Transverse colon (tissue), 4 donors: ENCODE measurements at regions not wholly inside any gene's neighbourhood (a gene's known extent, or its start where the extent isn't known, plus 50 kb on each side); places are given as distances from the start of the nearest gene placed in this dataset.
A peak's percentile ranks its signal among the peaks of the same experiment; 100 is the strongest.

Experiments
- DNase-seq: peaks from one replicate; pipeline ENCODE4 v3.0.0-alpha.2; 2019
- H3K27ac ChIP-seq, 4 donors: fragments of 200-600 bp; sonication (generic); 2 replicates each; pipeline ENCODE4 v1.5.1; 2016 to 2018; ENCODE audit warnings: inconsistent platforms in 4 of 4
- H3K27me3 ChIP-seq: fragments of 200-600 bp; sonication (generic); 2 replicates; pipeline ENCODE4 v1.5.1; 2017; ENCODE audit warnings: inconsistent platforms
- H3K36me3 ChIP-seq, 4 donors: fragments of 200-600 bp; sonication (generic); 2 replicates each; pipeline ENCODE4 v1.5.1; 2017 to 2019; ENCODE audit warnings: inconsistent platforms in 4 of 4
- H3K4me1 ChIP-seq, 4 donors: fragments of 200-600 bp; sonication (generic); 2 replicates each; pipeline ENCODE4 v1.5.1; 2017 to 2020; ENCODE audit warnings: inconsistent platforms in 4 of 4
- H3K4me3 ChIP-seq, 4 donors: fragments of 200-600 bp; sonication (generic); 1 replicate in 1 of 4; 2 replicates in 3 of 4; pipeline versions ENCODE4 v1.5.1 to v1.6.1; 2017 to 2019; ENCODE audit warnings: inconsistent platforms in 4 of 4
- H3K9me3 ChIP-seq, 2 donors: fragments of 200-600 bp; sonication (generic); 2 replicates each; pipeline ENCODE4 v1.5.1; 2017 to 2019; ENCODE audit warnings: inconsistent platforms in 2 of 2
- EP300 ChIP-seq: sonication (generic); formaldehyde crosslinking; IDR thresholded peaks from one replicate; pipeline ENCODE4 v1.6.1; 2017; ENCODE audit warnings: antibody characterized with exemption, low read depth
- POLR2A ChIP-seq: fragments of 450-650 bp; IDR thresholded peaks from one replicate; pipeline ENCODE4 v1.6.1; 2016; ENCODE audit warnings: antibody characterized with exemption, mild to moderate bottlenecking, moderate library complexity
- POLR2AphosphoS5 ChIP-seq, 3 donors: sonication (generic); formaldehyde crosslinking; IDR thresholded peaks; one replicate each; pipeline ENCODE4 v1.6.1; 2016; ENCODE audit warnings: antibody characterized with exemption in 3 of 3
- WGBS, 2 donors: methylation state at CpG; one replicate each; pipeline ENCODE4 v1.1.5; 2018; ENCODE audit warnings: low coverage in 1 of 2; 5-methylcytosine and 5-hydroxymethylcytosine counted together
- in situ Hi-C, 4 donors: fragments of 200-750 bp; cut with MboI; loops; one replicate each; pipeline versions ENCODE4 v1.15.0 to v1.15.1; 2017; ENCODE audit warnings: low sequenced_read_pairs in 3 of 4, low pct_ligation_motif_present in 1 of 4, low pct_unique_long_range_greater_than_20kb in 1 of 4
- intact Hi-C: fragments of 100-400 bp; cut with DNase I; formaldehyde crosslinking; loops from one replicate; pipeline ENCODE4 v1.15.1; 2023; ENCODE audit warnings: low total_unique reads
- TF ChIP-seq, protein P1 (sequence below), 5 experiments: fragments of 200-600 bp in 3 of 5; fragments of 450-650 bp in 2 of 5; sonication (generic) in 3 of 5; IDR thresholded peaks; 1 replicate in 2 of 5; 2 replicates in 3 of 5; pipeline ENCODE4 v1.5.1; 2016 to 2017; ENCODE audit warnings: antibody characterized with exemption in 5 of 5, inconsistent platforms in 3 of 5, mild to moderate bottlenecking in 2 of 5, moderate library complexity in 1 of 5

DNA sequence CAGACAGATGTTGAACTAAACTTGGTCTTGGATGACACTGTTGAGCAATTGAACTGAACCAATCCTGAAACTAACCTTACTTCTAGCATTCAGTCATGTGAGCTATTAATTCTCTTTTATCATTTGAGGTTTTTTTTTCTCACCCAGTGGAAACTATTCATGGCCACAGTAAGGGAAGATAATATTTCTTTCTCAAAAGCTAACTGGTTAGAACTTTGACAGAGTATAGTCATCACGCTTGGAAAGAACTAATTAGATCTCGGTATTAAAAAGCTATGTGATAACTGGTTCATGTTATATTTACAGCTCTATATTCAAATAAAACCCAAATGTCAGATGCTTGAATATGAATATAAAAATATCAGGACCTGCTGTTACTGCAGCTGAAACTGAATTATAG, 89.5 kb downstream of the OTUD1 start:
- intact Hi-C loops (loop anchor here (5.0 kb wide), 1 partner anchor 211 kb away; no protein-coding TSS in a partner anchor), in situ Hi-C loops (loop anchor here in 2 of 4 donors (10.0 to 25.0 kb wide), 3 partner anchors 214 to 391 kb away; no protein-coding TSS in a partner anchor)
- no peak overlapping the region for H3K4me3 ChIP-seq
- no peaks in the 10 kb centered on the region for H3K36me3 ChIP-seq
- DNase-seq, result no peak
- H3K27me3 ChIP-seq, result no peaks in the 10 kb centered on the region
- H3K27ac ChIP-seq, result no peak overlapping the region
- H3K4me1 ChIP-seq, result no peaks in the 10 kb centered on the region
- TF ChIP-seq, protein P1, sequence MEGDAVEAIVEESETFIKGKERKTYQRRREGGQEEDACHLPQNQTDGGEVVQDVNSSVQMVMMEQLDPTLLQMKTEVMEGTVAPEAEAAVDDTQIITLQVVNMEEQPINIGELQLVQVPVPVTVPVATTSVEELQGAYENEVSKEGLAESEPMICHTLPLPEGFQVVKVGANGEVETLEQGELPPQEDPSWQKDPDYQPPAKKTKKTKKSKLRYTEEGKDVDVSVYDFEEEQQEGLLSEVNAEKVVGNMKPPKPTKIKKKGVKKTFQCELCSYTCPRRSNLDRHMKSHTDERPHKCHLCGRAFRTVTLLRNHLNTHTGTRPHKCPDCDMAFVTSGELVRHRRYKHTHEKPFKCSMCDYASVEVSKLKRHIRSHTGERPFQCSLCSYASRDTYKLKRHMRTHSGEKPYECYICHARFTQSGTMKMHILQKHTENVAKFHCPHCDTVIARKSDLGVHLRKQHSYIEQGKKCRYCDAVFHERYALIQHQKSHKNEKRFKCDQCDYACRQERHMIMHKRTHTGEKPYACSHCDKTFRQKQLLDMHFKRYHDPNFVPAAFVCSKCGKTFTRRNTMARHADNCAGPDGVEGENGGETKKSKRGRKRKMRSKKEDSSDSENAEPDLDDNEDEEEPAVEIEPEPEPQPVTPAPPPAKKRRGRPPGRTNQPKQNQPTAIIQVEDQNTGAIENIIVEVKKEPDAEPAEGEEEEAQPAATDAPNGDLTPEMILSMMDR (IDR thresholded peaks at IDR 0.05), result no peak
- TF ChIP-seq POLR2AphosphoS5 (IDR thresholded peaks at IDR 0.05), result no peak
- TF ChIP-seq EP300, result no peak
- no peak for TF ChIP-seq POLR2A
- 80 to 93% methylated on average over 2 of the region's 2 CpGs for WGBS, 2 donors
- H3K9me3 ChIP-seq, result no peaks in the 10 kb centered on the region

DNA sequence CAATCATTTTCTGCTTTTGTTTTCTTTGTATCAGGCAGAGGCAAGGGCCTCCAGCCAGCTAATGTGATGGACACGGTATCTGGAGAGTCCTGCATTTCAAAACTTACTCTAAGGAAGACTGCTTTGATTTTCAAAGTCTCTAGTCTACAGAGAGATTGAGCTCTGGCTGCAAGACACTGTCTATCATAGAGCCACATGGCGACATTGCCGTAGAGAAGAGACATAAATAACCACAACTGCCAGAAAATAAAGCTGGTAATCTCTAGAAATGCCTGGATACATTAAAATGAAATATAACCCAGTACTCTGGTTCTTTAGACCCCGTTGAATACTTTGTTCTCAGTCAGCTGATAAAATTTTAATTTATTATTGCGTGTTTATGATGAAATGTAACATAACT, 90.8 kb downstream of the OTUD1 start:
- no peak overlapping the region for H3K27ac ChIP-seq
- H3K36me3 ChIP-seq, result no peaks in the 10 kb centered on the region
- intact Hi-C loops (loop anchor here (5.0 kb wide), 1 partner anchor 212 kb away; no protein-coding TSS in a partner anchor), in situ Hi-C loops (loop anchor here (5.0 to 25.0 kb wide), 5 partner anchors 207 to 392 kb away; no protein-coding TSS in a partner anchor)
- H3K4me3 ChIP-seq, result no peak overlapping the region
- no peaks in the 10 kb centered on the region for H3K4me1 ChIP-seq
- H3K27me3 ChIP-seq, result no peaks in the 10 kb centered on the region
- no peak for TF ChIP-seq POLR2A
- TF ChIP-seq POLR2AphosphoS5 (IDR thresholded peaks at IDR 0.05), result no peak
- TF ChIP-seq EP300, result no peak
- no peaks in the 10 kb centered on the region for H3K9me3 ChIP-seq
- 51 to 62% methylated on average over 3 to 5 of the region's 5 CpGs for WGBS, 2 donors
- DNase-seq, result no peak

DNA sequence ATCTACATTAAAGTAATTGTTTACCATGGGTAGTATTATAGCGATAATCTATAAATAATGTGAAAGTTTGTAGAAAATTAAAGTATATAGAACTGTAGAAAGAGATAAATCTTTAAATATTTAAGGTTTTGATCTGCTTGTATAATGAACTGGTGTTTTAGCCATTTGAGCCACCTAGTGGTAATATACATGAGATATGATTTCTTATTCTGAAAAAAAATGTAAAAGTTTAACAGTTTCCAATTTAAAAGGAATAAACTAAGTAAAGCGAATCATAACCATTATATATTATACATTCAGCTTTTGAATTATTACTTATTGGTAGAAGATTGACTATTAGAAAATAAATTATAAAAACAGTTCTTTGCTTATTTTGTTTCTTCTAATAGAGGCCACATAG, 91.2 kb downstream of the OTUD1 start:
- H3K9me3 ChIP-seq, result no peaks in the 10 kb centered on the region
- no peaks in the 10 kb centered on the region for H3K27me3 ChIP-seq
- in situ Hi-C loops, result loop anchor here (5.0 to 25.0 kb wide), 4 partner anchors 208 to 393 kb away; no protein-coding TSS in a partner anchor
- no peak overlapping the region for H3K27ac ChIP-seq
- intact Hi-C loops, result no loop called here
- no peak for DNase-seq
- TF ChIP-seq EP300, result no peak
- TF ChIP-seq, protein P1 (IDR thresholded peaks at IDR 0.05), result peak in 3 of 5 experiments; percentile 19 to 41 (median 23)
- 53 to 65% methylated on average over 2 of the region's 2 CpGs for WGBS, 2 donors
- H3K4me1 ChIP-seq, result no peaks in the 10 kb centered on the region
- no peak overlapping the region for H3K4me3 ChIP-seq
- no peaks in the 10 kb centered on the region for H3K36me3 ChIP-seq

DNA sequence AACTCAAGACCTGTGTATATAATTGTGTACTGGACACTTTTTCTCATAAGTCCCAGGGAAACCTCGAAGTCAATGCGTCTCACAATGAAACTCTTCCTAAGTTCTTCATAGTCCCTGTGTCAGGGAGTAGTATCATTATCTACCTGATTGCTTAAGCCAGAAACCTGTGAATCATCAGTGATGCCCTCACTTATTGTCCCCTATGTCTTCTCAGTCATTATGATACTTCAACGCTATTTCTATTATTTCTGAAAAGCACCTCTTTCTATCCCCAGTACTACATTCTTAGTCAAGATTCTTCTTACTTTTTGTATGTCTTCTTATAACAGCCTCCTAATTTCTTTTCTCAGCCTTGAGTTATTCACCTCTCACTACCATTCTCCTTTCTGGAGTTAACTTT, 94.3 kb downstream of the OTUD1 start:
- WGBS, 2 donors, result 75 to 88% methylated on average over 3 of the region's 3 CpGs
- no peaks in the 10 kb centered on the region for H3K27me3 ChIP-seq
- H3K9me3 ChIP-seq, result no peaks in the 10 kb centered on the region
- no peaks in the 10 kb centered on the region for H3K36me3 ChIP-seq
- H3K4me1 ChIP-seq, result no peaks in the 10 kb centered on the region
- H3K4me3 ChIP-seq, result no peak overlapping the region
- no peak overlapping the region for H3K27ac ChIP-seq
- in situ Hi-C loops, result loop anchor here (5.0 to 25.0 kb wide), 4 partner anchors 211 to 396 kb away; no protein-coding TSS in a partner anchor
- TF ChIP-seq, protein P1 (IDR thresholded peaks at IDR 0.05), result no peak
- TF ChIP-seq POLR2AphosphoS5 (IDR thresholded peaks at IDR 0.05), result no peak
- TF ChIP-seq EP300, result no peak
- TF ChIP-seq POLR2A, result no peak
- DNase-seq, result no peak
- intact Hi-C loops, result no loop called here

DNA sequence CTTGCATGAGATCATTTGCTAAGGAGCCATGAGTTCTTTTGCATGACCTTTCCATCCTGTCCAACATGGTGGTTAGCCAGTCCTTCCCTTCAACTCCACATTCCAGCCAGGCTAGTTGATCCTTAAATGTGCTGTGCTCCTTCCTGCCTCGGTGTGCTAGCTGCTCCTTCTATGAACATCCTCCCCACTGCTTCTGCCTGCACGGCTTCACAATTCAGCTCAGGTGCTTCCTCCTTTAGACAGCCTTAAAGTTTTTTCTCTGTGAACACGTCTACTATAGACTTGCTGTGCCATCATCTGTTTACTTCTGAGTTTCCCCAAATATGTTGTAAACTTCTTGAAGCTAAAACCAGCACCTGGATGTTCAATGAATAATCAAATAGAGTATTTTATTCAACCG, 95.5 kb downstream of the OTUD1 start:
- 41 to 56% methylated on average over 4 of the region's 4 CpGs for WGBS, 2 donors
- no peaks in the 10 kb centered on the region for H3K9me3 ChIP-seq
- no peak overlapping the region for H3K27ac ChIP-seq
- no peak for TF ChIP-seq EP300
- TF ChIP-seq POLR2AphosphoS5 (IDR thresholded peaks at IDR 0.05), result no peak
- TF ChIP-seq, protein P1 (IDR thresholded peaks at IDR 0.05), result no peak
- no peak for TF ChIP-seq POLR2A
- in situ Hi-C loops (loop anchor here (5.0 to 25.0 kb wide), 4 partner anchors 212 to 397 kb away; no protein-coding TSS in a partner anchor), intact Hi-C loops (no loop called here)
- H3K27me3 ChIP-seq, result no peaks in the 10 kb centered on the region
- H3K4me3 ChIP-seq, result no peak overlapping the region
- H3K4me1 ChIP-seq, result no peaks in the 10 kb centered on the region
- no peaks in the 10 kb centered on the region for H3K36me3 ChIP-seq
- DNase-seq, result no peak
